ENCODE measurements at regions not wholly inside any gene's neighbourhood (a gene's known extent, or its start where the extent isn't known, plus 50 kb on each side); places are given as distances from the start of the nearest gene placed in this dataset.
"Not testable (repeated sequence)": the region's sequence is repeated elsewhere in the genome, so short reads cannot be mapped to it uniquely, and the experiment has no call there.

GRCh38 chr6:8941577-8941976 lies 506.2 kb upstream of the SLC35B3 start:
- no peak for DNase-seq

DNA sequence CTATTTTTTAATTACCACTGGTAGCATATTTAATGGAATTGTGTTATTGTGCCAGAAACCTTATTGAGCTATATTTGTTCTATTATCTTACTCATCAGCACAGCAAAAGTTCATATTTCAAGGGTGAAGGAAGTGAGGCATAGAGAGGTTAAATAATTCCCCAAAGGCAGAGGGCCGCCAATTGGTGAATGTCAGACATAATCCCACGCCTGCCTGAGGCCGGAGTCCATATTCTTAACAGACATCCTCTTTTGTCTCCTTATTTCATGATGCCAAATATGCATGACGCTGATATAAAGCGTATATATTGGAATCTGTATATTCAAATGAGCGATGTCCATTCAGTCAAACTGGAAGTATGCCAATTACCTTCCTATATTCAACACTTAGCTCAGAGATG lies 505.0 kb upstream of the SLC35B3 start:
- DNase-seq: no peak

- DNase-seq: no peak
These were observed 504.3 kb upstream of the SLC35B3 start for GRCh38 chr6:8939615-8940014.

DNA sequence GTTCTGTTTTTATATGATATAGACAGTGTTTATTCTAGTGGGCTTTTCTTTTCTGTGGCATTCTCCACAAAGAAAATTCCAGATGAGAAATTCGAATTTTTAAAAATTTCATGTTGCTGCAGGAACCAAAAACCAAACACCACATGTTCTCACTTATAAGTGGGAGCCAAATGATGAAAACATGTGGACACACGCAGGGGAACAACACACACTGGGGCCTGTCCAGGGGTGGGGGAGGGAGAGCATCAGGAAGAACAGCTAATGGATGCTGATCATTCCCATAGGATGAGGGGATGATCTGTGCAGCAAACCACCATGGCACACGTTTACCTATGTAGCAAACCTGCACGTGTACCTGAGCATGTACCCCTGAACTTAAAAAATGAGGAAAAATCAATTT lies 499.0 kb upstream of the SLC35B3 start:
- no peak for DNase-seq

GRCh38 chr6:8930009-8930408 lies 494.7 kb upstream of the SLC35B3 start:
- no peak for DNase-seq

DNA sequence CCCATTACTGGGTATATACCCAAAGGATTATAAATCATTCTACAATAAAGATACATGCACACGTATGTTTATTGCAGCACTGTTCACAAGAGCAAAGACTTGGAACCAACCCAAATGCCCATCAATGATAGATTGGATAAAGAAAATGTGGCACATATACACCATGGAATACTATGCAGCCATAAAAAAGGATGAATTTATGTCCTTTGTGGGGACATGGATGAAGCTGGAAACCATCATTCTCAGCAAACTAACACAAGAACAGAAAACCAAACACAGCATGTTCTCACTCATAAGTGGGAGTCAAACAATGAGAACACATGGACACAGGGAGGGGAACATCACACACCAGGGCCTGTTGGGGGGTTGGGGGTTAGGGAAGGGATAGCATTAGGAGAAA lies 484.9 kb upstream of the SLC35B3 start:
- DNase-seq: not testable (repeated sequence)

- DNase-seq: no peak
These were observed 482.9 kb upstream of the SLC35B3 start for GRCh38 chr6:8918196-8918595.

DNA sequence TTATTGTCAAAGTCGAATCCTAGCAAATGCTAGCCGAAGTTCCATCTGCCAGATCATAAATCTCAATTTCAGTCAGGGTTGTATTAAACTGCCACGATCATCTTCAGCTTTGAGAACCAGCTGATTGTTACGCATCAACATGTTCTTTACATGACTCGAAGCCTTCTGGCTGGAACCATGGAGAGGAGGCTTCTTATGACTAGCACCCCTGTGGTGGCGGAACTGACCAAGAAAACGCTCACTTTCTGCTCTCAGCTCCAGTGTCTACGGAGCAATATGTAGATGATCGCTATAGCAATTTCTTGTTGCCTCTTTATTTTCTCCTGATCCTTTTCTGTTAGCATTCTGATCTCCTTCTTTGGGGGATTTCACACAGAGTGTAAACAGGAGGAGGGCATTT lies 479.4 kb upstream of the SLC35B3 start:
- no peak for DNase-seq

- DNase-seq: no peak
These were observed 473.3 kb upstream of the SLC35B3 start for GRCh38 chr6:8908638-8909037.

DNA sequence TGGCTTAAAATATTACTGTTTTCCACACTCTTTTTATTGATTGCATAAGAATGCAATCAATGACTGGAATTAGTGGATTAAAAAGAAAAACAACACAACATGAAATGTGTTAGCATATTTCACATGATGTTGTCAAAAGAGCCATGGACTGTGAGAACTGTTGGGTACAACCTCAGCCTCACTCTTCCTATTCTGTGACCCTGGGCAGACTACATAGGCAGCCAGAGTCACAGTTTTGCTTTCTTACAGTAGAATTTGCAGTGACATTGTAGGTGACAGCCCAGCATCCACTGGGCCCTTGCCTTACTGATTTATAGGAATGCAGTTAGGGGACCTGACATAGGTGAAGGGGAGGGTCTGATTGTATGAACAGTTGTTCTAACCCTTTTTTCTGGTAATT lies 471.4 kb upstream of the SLC35B3 start:
- no peak for DNase-seq

- no peak for DNase-seq
These were observed 470.4 kb upstream of the SLC35B3 start for GRCh38 chr6:8905757-8906156.

GRCh38 chr6:8904754-8905153 lies 469.4 kb upstream of the SLC35B3 start:
- no peak for DNase-seq

DNA sequence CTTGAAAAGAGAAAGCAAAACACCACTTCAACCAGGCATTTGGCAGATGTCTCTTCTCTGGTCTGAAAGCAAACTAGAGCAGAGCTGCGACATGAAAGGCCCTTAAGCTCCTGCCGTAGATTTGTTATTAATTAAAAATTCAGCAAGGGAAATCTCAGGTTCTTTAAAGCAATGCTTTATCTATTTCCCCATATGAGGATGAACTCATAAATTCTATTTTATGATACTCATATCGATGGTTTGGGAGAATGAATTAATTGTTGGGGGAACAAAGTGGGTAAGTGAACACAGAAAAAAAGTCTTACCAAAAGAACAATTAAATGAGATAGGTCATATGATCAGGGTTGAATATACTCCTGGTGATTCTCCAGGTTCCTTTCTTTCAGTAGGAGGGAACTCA lies 464.7 kb upstream of the SLC35B3 start:
- no peak for DNase-seq

DNA sequence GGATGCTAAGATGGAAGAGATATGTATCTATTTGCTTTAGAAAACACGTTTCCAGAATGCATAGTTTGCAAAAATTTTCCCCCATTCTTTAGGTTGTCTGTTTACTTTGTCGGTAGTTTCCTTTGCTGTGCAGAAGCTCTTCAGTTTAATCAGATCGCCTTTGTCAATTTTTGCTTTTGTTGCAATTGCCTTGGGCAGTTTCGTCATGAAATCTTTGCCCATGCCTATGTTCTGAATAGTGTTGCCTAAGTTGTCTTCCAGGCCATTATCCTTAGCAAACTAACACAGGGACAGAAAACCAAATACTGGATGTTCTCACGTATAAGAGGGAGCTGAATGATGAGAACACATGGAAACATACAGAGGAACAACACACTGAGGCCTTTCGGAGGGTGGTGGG lies 454.2 kb upstream of the SLC35B3 start:
- no peak for DNase-seq

DNA sequence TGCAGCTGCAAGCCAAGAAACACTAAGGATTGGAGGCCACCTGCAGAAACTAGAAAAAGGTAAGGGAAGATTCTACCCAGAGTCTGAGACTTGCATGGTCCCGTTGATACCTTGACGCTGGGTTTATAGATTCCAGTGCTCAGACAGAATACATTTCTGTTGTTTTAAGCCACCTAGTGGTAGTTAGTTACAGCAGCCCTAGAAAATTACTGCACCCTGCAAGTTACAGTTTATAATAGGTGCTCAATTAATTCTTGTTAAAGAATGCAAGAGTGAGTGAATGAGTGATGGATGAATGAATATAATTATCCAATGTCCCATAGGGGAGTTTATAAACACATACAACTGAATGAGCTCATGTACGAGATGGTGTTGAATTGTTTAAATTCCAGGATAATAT lies 453.1 kb upstream of the SLC35B3 start:
- DNase-seq: no peak

GRCh38 chr6:8881663-8882062 lies 446.3 kb upstream of the SLC35B3 start:
- no peak for DNase-seq

DNA sequence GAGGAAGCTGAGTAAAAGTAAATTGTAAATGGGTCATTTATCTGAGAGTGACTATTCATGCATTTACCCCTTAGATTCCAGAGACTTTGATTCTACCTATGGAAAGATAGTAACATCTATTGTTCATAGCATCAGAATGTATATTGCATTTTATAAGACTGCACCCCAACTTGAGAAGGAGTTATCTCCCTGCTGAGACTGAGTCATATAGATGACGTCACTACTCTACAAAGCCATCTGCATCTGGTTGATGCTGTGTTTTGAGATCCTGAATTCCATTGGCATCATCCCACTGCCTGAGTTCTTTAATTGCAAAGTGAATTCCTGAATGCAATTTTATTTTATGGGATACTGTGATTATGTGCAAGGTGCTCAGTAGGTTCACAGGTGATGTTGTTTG lies 444.0 kb upstream of the SLC35B3 start:
- DNase-seq: no peak

DNA sequence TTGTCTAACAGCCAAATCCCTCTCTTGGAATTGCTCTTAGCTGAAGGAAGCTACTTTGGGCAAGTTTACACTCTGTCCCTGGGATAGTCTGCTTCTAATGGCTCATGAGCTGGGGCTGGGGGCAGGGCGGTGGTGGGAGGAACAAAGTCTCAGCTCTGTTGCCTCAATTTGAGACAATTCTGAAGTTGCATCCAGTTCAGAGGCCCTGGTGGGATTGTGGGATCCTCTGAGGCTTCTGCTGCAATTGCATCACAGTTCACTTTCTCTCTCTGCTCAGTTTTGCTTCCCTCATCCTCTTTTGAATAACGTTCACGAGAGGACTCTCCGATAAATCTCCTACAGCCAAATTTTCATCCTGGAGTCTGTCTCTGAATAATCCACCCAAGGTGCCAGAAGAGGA lies 440.6 kb upstream of the SLC35B3 start:
- DNase-seq: no peak

GRCh38 chr6:8872589-8872988 lies 437.2 kb upstream of the SLC35B3 start:
- DNase-seq: no peak

DNA sequence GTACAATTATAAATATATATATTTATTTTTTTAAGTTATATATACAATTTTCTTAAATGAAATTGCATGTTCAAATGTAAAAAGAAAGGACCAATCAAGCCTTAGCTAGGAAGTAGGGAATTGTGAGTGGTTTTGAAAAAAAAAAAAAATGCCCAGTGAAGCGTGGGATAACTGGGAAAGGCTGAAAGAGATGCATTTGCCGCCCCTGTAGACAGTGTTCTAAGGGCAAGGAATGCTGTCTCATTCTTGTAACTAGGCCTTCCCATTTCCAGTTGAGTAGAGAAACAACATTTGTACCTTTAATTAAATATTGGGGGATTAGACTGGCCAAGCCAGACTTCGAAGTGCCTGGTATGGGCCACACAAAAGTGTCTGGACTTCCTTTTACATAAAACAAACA lies 430.1 kb upstream of the SLC35B3 start:
- no peak for DNase-seq

DNA sequence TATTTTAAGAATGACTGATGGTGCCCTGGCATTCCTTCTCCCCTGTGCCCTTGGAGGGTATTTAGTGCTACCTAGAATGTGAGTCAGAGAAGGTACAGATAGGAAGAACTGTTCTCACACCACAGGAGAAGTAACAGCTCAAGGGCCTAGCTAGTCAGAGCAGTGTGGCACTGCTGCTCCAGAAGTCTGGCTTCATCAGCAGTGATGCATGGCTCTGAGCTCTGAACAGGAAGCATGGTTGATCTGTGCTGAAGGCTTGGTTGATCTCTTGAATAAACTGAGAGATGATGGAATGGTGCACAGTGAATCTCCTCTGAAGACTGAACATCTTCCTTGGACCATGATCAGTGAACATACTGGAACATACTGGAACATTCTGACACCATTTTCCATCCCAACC lies 425.3 kb upstream of the SLC35B3 start:
- DNase-seq: no peak

DNA sequence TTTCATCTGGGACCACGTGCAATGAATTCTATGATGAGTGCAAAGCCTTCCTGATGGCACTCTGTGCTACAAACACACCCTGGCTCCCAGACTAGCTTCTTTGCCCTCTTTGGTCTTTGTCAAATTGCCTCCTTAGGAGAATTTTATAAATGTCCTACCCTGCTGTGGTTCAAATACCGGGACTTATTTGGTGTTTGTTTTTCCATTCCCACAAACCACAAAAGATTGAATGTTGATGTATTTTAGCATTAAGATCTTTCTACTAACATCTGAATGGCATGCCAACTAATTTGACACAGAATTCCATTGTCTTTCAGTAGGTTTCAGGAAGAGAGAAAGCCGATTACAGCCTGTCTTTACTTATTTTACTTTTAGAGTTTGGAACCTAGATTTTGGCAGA lies 424.2 kb upstream of the SLC35B3 start:
- DNase-seq: no peak

GRCh38 chr6:8858854-8859331 lies 423.5 kb upstream of the SLC35B3 start:
- DNase-seq: no peak

- no peak for DNase-seq
These were observed 421.8 kb upstream of the SLC35B3 start for GRCh38 chr6:8857160-8857559.

- DNase-seq: no peak
These were observed 420.1 kb upstream of the SLC35B3 start for GRCh38 chr6:8855411-8855810.

DNA sequence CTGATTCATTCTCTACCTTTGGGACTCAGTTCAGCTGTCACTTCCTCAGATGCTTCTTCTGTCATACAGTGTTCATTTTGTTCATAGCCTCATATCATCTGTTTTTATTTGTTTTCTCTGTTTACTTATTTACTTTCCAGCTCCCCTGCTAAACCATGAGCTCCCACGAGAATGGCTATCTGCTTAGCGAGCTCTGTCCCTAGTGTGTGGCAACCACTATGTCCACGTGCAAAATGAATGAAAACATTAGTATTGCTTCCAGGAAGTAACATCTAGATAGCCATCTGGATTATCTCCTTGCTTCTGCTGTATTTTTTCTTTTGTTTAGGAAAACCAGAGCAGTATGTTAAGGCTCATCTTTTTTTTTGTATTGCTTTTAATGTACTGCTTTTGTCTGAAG lies 417.0 kb upstream of the SLC35B3 start:
- no peak for DNase-seq
